Right atrium auricular region (tissue), 2 donors: ENCODE measurements at regions not wholly inside any gene's neighbourhood (a gene's known extent, or its start where the extent isn't known, plus 50 kb on each side); places are given as distances from the start of the nearest gene placed in this dataset.

Source experiments
- DNase-seq: peaks from one replicate; pipeline ENCODE4 v3.0.0-alpha.2; 2019; ENCODE audit warnings: low spot score
- H3K27ac ChIP-seq, 2 donors: fragments of 200-600 bp; sonication (generic); 1 replicate in 1 of 2; 2 replicates in 1 of 2; pipeline ENCODE4 v1.5.1; 2016 to 2019
- H3K27me3 ChIP-seq, 2 donors: fragments of 200-600 bp; sonication (generic); one replicate each; pipeline versions ENCODE4 v1.5.1 to v1.6.0; 2017 to 2019
- H3K36me3 ChIP-seq: fragments of 200-600 bp; sonication (generic); one replicate; pipeline ENCODE4 v1.5.1; 2016
- H3K4me1 ChIP-seq, 2 donors: fragments of 200-600 bp; sonication (generic); one replicate each; pipeline versions ENCODE4 v1.5.1 to v1.6.0; 2017 to 2019
- H3K4me3 ChIP-seq, 2 donors: fragments of 200-600 bp; sonication (generic); 1 replicate in 1 of 2; 2 replicates in 1 of 2; pipeline ENCODE4 v1.5.1; 2017 to 2019; ENCODE audit warnings: mild to moderate bottlenecking in 1 of 2, moderate library complexity in 1 of 2
- H3K9me3 ChIP-seq, 2 donors: fragments of 200-600 bp; sonication (generic); one replicate each; pipeline ENCODE4 v1.5.1; 2019
- CTCF ChIP-seq, 2 donors: fragments of 200-600 bp; sonication (generic); IDR thresholded peaks; one replicate each; pipeline ENCODE4 v1.5.1; 2019; ENCODE audit warnings: antibody characterized with exemption in 2 of 2

GRCh38 chr7:130925136-130925794 lies 191.3 kb upstream of the KLF14 start:
- DNase-seq: no peak
- no peak for TF ChIP-seq CTCF (IDR thresholded peaks at IDR 0.05)
- H3K36me3 ChIP-seq: no peaks in the 10 kb centered on the region
- no peaks in the 10 kb centered on the region for H3K27me3 ChIP-seq
- no peak overlapping the region for H3K4me3 ChIP-seq
- H3K27ac ChIP-seq: peak overlapping the region in 1 of 2 donors; percentile 31
- peaks cover 0 to 79% of the 10 kb centered on the region in 2 donors for H3K4me1 ChIP-seq
- no peaks in the 10 kb centered on the region for H3K9me3 ChIP-seq

GRCh38 chr7:130926001-130926691 lies 192.1 kb upstream of the KLF14 start:
- Histone ChIP-seq H3K9me3 (no peaks in the 10 kb centered on the region), H3K4me3 (no peak overlapping the region), H3K4me1 (peaks cover 0 to 79% of the 10 kb centered on the region in 2 donors), H3K36me3 (no peaks in the 10 kb centered on the region), H3K27ac (no peak overlapping the region), H3K27me3 (no peaks in the 10 kb centered on the region)
- DNase-seq: no peak
- TF ChIP-seq CTCF (IDR thresholded peaks at IDR 0.05): no peak

DNA sequence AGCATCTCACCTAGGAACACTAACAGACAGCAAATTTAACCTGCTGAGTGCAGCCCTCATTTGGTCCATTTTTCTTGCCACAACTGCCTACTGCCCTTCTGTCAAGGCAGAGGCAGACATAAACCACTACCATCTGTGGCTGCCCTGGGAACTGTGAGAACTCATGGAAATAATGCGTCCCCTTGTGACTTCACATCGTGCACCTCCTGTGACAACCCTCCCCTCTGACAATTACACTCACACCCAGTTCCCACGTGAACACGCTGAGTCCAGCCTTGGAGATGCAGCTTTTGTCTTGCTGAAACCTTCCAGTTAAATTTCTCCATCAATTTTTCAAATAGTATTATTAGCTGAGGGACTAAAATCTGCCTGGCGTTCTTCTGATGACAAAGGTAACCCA lies 193.1 kb upstream of the KLF14 start:
- H3K4me3 ChIP-seq: no peak overlapping the region
- no peak for TF ChIP-seq CTCF (IDR thresholded peaks at IDR 0.05)
- H3K4me1 ChIP-seq: peaks cover 0 to 76% of the 10 kb centered on the region in 2 donors
- no peaks in the 10 kb centered on the region for H3K36me3 ChIP-seq
- H3K9me3 ChIP-seq: no peaks in the 10 kb centered on the region
- DNase-seq: no peak
- no peaks in the 10 kb centered on the region for H3K27me3 ChIP-seq
- no peak overlapping the region for H3K27ac ChIP-seq

- no peaks in the 10 kb centered on the region for H3K27me3 ChIP-seq
- H3K4me1 ChIP-seq: peaks cover 0 to 73% of the 10 kb centered on the region in 2 donors
- TF ChIP-seq CTCF (IDR thresholded peaks at IDR 0.05): no peak
- H3K27ac ChIP-seq: peak overlapping the region in 1 of 2 donors; percentile 17
- no peak overlapping the region for H3K4me3 ChIP-seq
- H3K36me3 ChIP-seq: no peaks in the 10 kb centered on the region
- DNase-seq: no peak
- H3K9me3 ChIP-seq: no peaks in the 10 kb centered on the region
Measured at GRCh38 chr7:130927564-130927963, 193.6 kb upstream of the KLF14 start.

- TF ChIP-seq CTCF (IDR thresholded peaks at IDR 0.05): no peak
- DNase-seq: no peak
Measured at GRCh38 chr7:130929896-130930659, 196.1 kb upstream of the KLF14 start.

More at GRCh38 chr7:130929896-130930659, 196.1 kb upstream of the KLF14 start:
- Histone ChIP-seq H3K4me3 (no peak overlapping the region), H3K27me3 (no peaks in the 10 kb centered on the region), H3K27ac (peak overlapping the region; percentile 18 to 45), H3K9me3 (no peaks in the 10 kb centered on the region), H3K4me1 (peaks cover 0 to 47% of the 10 kb centered on the region in 2 donors), H3K36me3 (peaks cover 10% of the 10 kb centered on the region)
